SK-N-SH treated with all-trans-retinoic acid at 6 μM for 48 hours (cell line): ENCODE measurements at regions not wholly inside any gene's neighbourhood (a gene's known extent, or its start where the extent isn't known, plus 50 kb on each side); places are given as distances from the start of the nearest gene placed in this dataset.

Source experiments
- CREB5 ChIP-seq: fragments of 250-450 bp; sonication (Bioruptor Pico); IDR thresholded peaks from 2 replicates; pipeline ENCODE4 v1.5.1; 2020; ENCODE audit warnings: low read depth, mild to moderate bottlenecking, moderate library complexity
- PATZ1 ChIP-seq: fragments of 250-450 bp; sonication (Bioruptor Pico); IDR thresholded peaks from 2 replicates; pipeline ENCODE4 v1.8.0; 2020; ENCODE audit warnings: mild to moderate bottlenecking, moderate library complexity, borderline replicate concordance
- POU6F1 ChIP-seq: fragments of 250-450 bp; sonication (Bioruptor Pico); IDR thresholded peaks from 2 replicates; pipeline ENCODE4 v1.8.0; 2021; ENCODE audit warnings: low read depth, mild to moderate bottlenecking, moderate library complexity, borderline replicate concordance
- RARB ChIP-seq: fragments of 250-450 bp; sonication (Bioruptor Pico); IDR thresholded peaks from 2 replicates; pipeline ENCODE4 v1.8.0; 2021; ENCODE audit warnings: mild to moderate bottlenecking, moderate library complexity
- TOX ChIP-seq: fragments of 250-450 bp; sonication (Bioruptor Pico); IDR thresholded peaks from 2 replicates; pipeline ENCODE4 v1.8.0; 2021; ENCODE audit warnings: mild to moderate bottlenecking, moderate library complexity, borderline replicate concordance
- ZC3H10 ChIP-seq: fragments of 250-450 bp; sonication (Bioruptor Pico); IDR thresholded peaks from 2 replicates; pipeline ENCODE4 v1.5.1; 2021; ENCODE audit warnings: mild to moderate bottlenecking, moderate library complexity
- ZFP3 ChIP-seq: fragments of 250-450 bp; sonication (Bioruptor Pico); IDR thresholded peaks from 2 replicates; pipeline ENCODE4 v1.5.0; 2020; ENCODE audit warnings: mild to moderate bottlenecking, moderate library complexity

GRCh38 chr1:66437136-66437401, 96.9 kb upstream of the SGIP1 start:
- TF ChIP-seq ZFP3 (CRISPR knock-in tag) (no peak), RARB (CRISPR knock-in tag) (no peak), POU6F1 (no peak), PATZ1 (CRISPR knock-in tag) (no peak), ZC3H10 (CRISPR knock-in tag) (no peak), CREB5 (CRISPR knock-in tag) (no peak), TOX (CRISPR knock-in tag) (no peak)
